ENCODE measurements at regions not wholly inside any gene's neighbourhood (a gene's known extent, or its start where the extent isn't known, plus 50 kb on each side); places are given as distances from the start of the nearest gene placed in this dataset.

DNA sequence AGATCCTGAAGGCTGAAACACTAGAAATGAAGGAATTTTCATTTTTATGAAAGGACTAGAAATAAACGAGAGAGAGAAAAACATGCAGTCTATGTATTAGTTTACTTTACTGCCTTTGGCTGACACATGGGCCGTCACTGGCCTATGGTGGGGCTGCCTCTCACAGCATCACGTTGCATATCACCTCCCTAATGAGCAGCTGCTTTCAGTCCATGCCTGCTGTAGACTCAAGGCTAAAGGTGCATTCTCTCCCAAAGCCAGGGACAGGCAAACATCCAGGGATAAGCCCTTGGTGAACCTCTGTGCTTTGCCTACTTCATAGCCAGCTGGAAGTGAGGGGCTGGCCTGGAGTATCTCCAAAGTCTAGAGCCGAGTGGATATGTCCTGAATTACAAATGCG lies 359.4 kb downstream of the GPAM start:
- Mint-ChIP-seq H3K9me3 (no peaks in the 10 kb centered on the region; the same call in 1 of the 3 replicates), H3K36me3 (ENCODE audit: low read depth) (no peaks in the 10 kb centered on the region), H3K27me3 (ENCODE audit: insufficient read depth, low read depth, poor library complexity) (no peaks in the 10 kb centered on the region), H3K4me1 (no peaks in the 10 kb centered on the region), H3K4me3 (no peak overlapping the region), H3K27ac (no peak overlapping the region)
- H3K36me3 ChIP-seq (ENCODE audit: insufficient read depth), result no peaks in the 10 kb centered on the region
- H3K9me2 ChIP-seq (ENCODE audit: insufficient read depth), result peaks cover 6% of the 10 kb centered on the region
- peak overlapping the region; percentile 43; the same call in 1 of the 2 replicates for H2AFZ ChIP-seq
- no peaks in the 10 kb centered on the region for H4K20me1 ChIP-seq (replicated peaks; ENCODE audit: insufficient read depth)
- H3K79me2 ChIP-seq (replicated peaks; ENCODE audit: insufficient read depth), result no peaks in the 10 kb centered on the region
- DNase-seq (ENCODE audit: low spot score) (no peak), ATAC-seq (no peak)
- H3K4me2 ChIP-seq, result no peak overlapping the region
- H3K4me3 ChIP-seq, result no peak overlapping the region
- TF ChIP-seq POLR2AphosphoS5 (IDR thresholded peaks at IDR 0.05; ENCODE audit: low read depth) (no peak), CREB1 (CRISPR knock-in tag; IDR thresholded peaks at IDR 0.05; ENCODE audit: low read depth) (no peak), NANOG (IDR thresholded peaks at IDR 0.05; ENCODE audit: borderline replicate concordance) (no peak), ZNF331 (CRISPR knock-in tag; IDR thresholded peaks at IDR 0.05; ENCODE audit: low read depth) (no peak), STAT1 (IDR thresholded peaks at IDR 0.05; ENCODE audit: unreplicated experiment) (no peak), EZH2 (IDR thresholded peaks at IDR 0.05; ENCODE audit: low read depth, unreplicated experiment) (no peak), EZH2phosphoT487 (IDR thresholded peaks at IDR 0.05; ENCODE audit: unreplicated experiment) (no peak), JUNB (IDR thresholded peaks at IDR 0.05; ENCODE audit: unreplicated experiment) (no peak), ZNF114 (CRISPR knock-in tag; IDR thresholded peaks at IDR 0.05) (no peak)
- TF ChIP-seq, protein P1, sequence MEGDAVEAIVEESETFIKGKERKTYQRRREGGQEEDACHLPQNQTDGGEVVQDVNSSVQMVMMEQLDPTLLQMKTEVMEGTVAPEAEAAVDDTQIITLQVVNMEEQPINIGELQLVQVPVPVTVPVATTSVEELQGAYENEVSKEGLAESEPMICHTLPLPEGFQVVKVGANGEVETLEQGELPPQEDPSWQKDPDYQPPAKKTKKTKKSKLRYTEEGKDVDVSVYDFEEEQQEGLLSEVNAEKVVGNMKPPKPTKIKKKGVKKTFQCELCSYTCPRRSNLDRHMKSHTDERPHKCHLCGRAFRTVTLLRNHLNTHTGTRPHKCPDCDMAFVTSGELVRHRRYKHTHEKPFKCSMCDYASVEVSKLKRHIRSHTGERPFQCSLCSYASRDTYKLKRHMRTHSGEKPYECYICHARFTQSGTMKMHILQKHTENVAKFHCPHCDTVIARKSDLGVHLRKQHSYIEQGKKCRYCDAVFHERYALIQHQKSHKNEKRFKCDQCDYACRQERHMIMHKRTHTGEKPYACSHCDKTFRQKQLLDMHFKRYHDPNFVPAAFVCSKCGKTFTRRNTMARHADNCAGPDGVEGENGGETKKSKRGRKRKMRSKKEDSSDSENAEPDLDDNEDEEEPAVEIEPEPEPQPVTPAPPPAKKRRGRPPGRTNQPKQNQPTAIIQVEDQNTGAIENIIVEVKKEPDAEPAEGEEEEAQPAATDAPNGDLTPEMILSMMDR (conservative IDR thresholded peaks at IDR 0.05; ENCODE audit: low read depth in 2 of 2), result no peak
- TF ChIP-seq, protein P2, sequence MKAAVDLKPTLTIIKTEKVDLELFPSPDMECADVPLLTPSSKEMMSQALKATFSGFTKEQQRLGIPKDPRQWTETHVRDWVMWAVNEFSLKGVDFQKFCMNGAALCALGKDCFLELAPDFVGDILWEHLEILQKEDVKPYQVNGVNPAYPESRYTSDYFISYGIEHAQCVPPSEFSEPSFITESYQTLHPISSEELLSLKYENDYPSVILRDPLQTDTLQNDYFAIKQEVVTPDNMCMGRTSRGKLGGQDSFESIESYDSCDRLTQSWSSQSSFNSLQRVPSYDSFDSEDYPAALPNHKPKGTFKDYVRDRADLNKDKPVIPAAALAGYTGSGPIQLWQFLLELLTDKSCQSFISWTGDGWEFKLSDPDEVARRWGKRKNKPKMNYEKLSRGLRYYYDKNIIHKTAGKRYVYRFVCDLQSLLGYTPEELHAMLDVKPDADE (IDR thresholded peaks at IDR 0.05), result no peak
- TF ChIP-seq, protein P3, sequence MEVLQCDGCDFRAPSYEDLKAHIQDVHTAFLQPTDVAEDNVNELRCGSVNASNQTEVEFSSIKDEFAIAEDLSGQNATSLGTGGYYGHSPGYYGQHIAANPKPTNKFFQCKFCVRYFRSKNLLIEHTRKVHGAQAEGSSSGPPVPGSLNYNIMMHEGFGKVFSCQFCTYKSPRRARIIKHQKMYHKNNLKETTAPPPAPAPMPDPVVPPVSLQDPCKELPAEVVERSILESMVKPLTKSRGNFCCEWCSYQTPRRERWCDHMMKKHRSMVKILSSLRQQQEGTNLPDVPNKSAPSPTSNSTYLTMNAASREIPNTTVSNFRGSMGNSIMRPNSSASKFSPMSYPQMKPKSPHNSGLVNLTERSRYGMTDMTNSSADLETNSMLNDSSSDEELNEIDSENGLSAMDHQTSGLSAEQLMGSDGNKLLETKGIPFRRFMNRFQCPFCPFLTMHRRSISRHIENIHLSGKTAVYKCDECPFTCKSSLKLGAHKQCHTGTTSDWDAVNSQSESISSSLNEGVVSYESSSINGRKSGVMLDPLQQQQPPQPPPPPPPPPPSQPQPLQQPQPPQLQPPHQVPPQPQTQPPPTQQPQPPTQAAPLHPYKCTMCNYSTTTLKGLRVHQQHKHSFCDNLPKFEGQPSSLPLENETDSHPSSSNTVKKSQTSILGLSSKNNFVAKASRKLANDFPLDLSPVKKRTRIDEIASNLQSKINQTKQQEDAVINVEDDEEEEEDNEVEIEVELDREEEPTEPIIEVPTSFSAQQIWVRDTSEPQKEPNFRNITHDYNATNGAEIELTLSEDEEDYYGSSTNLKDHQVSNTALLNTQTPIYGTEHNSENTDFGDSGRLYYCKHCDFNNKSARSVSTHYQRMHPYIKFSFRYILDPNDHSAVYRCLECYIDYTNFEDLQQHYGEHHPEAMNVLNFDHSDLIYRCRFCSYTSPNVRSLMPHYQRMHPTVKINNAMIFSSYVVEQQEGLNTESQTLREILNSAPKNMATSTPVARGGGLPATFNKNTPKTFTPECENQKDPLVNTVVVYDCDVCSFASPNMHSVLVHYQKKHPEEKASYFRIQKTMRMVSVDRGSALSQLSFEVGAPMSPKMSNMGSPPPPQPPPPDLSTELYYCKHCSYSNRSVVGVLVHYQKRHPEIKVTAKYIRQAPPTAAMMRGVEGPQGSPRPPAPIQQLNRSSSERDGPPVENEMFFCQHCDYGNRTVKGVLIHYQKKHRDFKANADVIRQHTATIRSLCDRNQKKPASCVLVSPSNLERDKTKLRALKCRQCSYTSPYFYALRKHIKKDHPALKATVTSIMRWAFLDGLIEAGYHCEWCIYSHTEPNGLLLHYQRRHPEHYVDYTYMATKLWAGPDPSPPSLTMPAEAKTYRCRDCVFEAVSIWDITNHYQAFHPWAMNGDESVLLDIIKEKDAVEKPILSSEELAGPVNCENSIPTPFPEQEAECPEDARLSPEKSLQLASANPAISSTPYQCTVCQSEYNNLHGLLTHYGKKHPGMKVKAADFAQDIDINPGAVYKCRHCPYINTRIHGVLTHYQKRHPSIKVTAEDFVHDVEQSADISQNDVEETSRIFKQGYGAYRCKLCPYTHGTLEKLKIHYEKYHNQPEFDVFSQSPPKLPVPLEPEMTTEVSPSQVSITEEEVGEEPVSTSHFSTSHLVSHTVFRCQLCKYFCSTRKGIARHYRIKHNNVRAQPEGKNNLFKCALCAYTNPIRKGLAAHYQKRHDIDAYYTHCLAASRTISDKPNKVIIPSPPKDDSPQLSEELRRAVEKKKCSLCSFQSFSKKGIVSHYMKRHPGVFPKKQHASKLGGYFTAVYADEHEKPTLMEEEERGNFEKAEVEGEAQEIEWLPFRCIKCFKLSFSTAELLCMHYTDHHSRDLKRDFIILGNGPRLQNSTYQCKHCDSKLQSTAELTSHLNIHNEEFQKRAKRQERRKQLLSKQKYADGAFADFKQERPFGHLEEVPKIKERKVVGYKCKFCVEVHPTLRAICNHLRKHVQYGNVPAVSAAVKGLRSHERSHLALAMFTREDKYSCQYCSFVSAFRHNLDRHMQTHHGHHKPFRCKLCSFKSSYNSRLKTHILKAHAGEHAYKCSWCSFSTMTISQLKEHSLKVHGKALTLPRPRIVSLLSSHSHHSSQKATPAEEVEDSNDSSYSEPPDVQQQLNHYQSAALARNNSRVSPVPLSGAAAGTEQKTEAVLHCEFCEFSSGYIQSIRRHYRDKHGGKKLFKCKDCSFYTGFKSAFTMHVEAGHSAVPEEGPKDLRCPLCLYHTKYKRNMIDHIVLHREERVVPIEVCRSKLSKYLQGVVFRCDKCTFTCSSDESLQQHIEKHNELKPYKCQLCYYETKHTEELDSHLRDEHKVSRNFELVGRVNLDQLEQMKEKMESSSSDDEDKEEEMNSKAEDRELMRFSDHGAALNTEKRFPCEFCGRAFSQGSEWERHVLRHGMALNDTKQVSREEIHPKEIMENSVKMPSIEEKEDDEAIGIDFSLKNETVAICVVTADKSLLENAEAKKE (CRISPR knock-in tag; IDR thresholded peaks at IDR 0.05), result no peak
- TF ChIP-seq, protein P4, sequence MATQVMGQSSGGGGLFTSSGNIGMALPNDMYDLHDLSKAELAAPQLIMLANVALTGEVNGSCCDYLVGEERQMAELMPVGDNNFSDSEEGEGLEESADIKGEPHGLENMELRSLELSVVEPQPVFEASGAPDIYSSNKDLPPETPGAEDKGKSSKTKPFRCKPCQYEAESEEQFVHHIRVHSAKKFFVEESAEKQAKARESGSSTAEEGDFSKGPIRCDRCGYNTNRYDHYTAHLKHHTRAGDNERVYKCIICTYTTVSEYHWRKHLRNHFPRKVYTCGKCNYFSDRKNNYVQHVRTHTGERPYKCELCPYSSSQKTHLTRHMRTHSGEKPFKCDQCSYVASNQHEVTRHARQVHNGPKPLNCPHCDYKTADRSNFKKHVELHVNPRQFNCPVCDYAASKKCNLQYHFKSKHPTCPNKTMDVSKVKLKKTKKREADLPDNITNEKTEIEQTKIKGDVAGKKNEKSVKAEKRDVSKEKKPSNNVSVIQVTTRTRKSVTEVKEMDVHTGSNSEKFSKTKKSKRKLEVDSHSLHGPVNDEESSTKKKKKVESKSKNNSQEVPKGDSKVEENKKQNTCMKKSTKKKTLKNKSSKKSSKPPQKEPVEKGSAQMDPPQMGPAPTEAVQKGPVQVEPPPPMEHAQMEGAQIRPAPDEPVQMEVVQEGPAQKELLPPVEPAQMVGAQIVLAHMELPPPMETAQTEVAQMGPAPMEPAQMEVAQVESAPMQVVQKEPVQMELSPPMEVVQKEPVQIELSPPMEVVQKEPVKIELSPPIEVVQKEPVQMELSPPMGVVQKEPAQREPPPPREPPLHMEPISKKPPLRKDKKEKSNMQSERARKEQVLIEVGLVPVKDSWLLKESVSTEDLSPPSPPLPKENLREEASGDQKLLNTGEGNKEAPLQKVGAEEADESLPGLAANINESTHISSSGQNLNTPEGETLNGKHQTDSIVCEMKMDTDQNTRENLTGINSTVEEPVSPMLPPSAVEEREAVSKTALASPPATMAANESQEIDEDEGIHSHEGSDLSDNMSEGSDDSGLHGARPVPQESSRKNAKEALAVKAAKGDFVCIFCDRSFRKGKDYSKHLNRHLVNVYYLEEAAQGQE (IDR thresholded peaks at IDR 0.05; ENCODE audit: unreplicated experiment), result no peak
- no peaks in the 10 kb centered on the region for H3K4me1 ChIP-seq (ENCODE audit: insufficient read depth)
- H3K27ac ChIP-seq (ENCODE audit: low read depth), result no peak overlapping the region
- no peaks in the 10 kb centered on the region for H3K27me3 ChIP-seq (ENCODE audit: insufficient read depth)
- H3F3A ChIP-seq (replicated peaks; ENCODE audit: low read depth), result no peaks in the 10 kb centered on the region
